HepG2 (cell line): ENCODE measurements at regions not wholly inside any gene's neighbourhood (a gene's known extent, or its start where the extent isn't known, plus 50 kb on each side); places are given as distances from the start of the nearest gene placed in this dataset.

Source experiments
- ATAC-seq: fragments of 200-7000 bp; cut with Tn5 transposase; 3 replicates; pipeline ENCODE4 v1.9.1; 2020; ENCODE audit warnings: mild to moderate bottlenecking, moderate library complexity
- BruUV-seq: library from RNA; stranded (reverse); fragments of 400-500 nt; replicated peaks from 2 replicates; lab custom pipeline; 2021; lab: Mats Ljungman, UMichigan
- CTCF ChIA-PET: fragments of 300-600 bp; formaldehyde crosslinking; extraction: SDS; loops from one replicate; lab custom pipeline; 2021; ENCODE audit warnings: low total read pairs, inconsistent platforms, low intra/inter-chr PET ratio; lab: Yijun Ruan, JAX
- POLR2A ChIA-PET: fragments of 350-600 bp; sonication (Branson Sonifier 250); formaldehyde crosslinking; loops from one replicate; lab custom pipeline; 2020; ENCODE audit warnings: antibody characterized with exemption, inconsistent platforms; lab: Yijun Ruan, JAX
- DNase-seq: peaks from one replicate; pipeline ENCODE4 v3.0.0-alpha.2; 2015; ENCODE audit warnings: low spot score
- FAIRE-seq: peaks from 3 replicates; lab custom pipeline; 2011; peaks lifted over from hg19 to GRCh38; lab: Jason Lieb, UNC
- H2AFZ ChIP-seq: one replicate; pipeline ENCODE4 v1.6.1; 2011; ENCODE audit warnings: low read length, inconsistent platforms
- H3K27ac ChIP-seq: fragments of 300-600 bp; 3 replicates; pipeline ENCODE4 v1.8.0; 2011; ENCODE audit warnings: mixed run types, mild to moderate bottlenecking, mixed read lengths, low read length, inconsistent platforms; ENCODE audit not compliant: insufficient read depth; ENCODE audit errors: extremely low read length
- H3K27me3 ChIP-seq, 2 experiments: fragments of 200-600 bp in 1 of 2; 2 replicates in 1 of 2; 3 replicates in 1 of 2; pipeline versions ENCODE4 v1.6.0 to v1.8.0; 2011; ENCODE audit warnings: low read length in 2 of 2, mild to moderate bottlenecking in 2 of 2, moderate library complexity in 2 of 2, inconsistent platforms in 1 of 2; ENCODE audit not compliant: insufficient read depth in 2 of 2, control insufficient read depth in 1 of 2
- H3K36me3 ChIP-seq, 2 experiments: fragments of 200-600 bp in 1 of 2; replicated peaks in 1 of 2; 2 replicates in 1 of 2; 3 replicates in 1 of 2; pipeline versions ENCODE4 v1.5.1 to v1.8.0; 2011; ENCODE audit warnings: low read length in 2 of 2, inconsistent platforms in 1 of 2; ENCODE audit not compliant: insufficient read depth in 2 of 2, control insufficient read depth in 1 of 2
- H3K4me1 ChIP-seq: 2 replicates; pipeline ENCODE4 v1.5.1; 2012; ENCODE audit warnings: low read length, inconsistent platforms; ENCODE audit not compliant: insufficient read depth
- H3K4me2 ChIP-seq: 2 replicates; pipeline ENCODE4 v1.6.0; 2011; ENCODE audit warnings: low read depth, low read length, inconsistent platforms
- H3K4me3 ChIP-seq, 3 experiments: fragments of 200-600 bp in 1 of 3; sonication (generic), shearing (Covaris generic) in 1 of 3; replicated peaks in 1 of 3; 2 replicates each; pipeline ENCODE4 v1.5.1; 2011 to 2016; ENCODE audit warnings: low read length in 3 of 3, inconsistent platforms in 2 of 3, low read depth in 2 of 3, mild to moderate bottlenecking in 2 of 3, control low read depth in 1 of 3, mixed read lengths in 1 of 3; ENCODE audit not compliant: insufficient read depth in 1 of 3
- H3K79me2 ChIP-seq: one replicate; pipeline ENCODE4 v1.6.1; 2011; ENCODE audit warnings: low read length, inconsistent platforms; ENCODE audit not compliant: insufficient read depth
- H3K9ac ChIP-seq: 2 replicates; pipeline ENCODE4 v1.6.0; 2011; ENCODE audit warnings: mild to moderate bottlenecking, low read depth, low read length, inconsistent platforms; ENCODE audit not compliant: insufficient read depth
- H3K9me3 ChIP-seq: 2 replicates; pipeline ENCODE4 v1.5.1; 2012; ENCODE audit warnings: mild to moderate bottlenecking, low read length
- H4K20me1 ChIP-seq: 2 replicates; pipeline ENCODE4 v1.6.0; 2011; ENCODE audit warnings: inconsistent platforms, mild to moderate bottlenecking, low read length, moderate library complexity; ENCODE audit not compliant: insufficient read depth
- CEBPG ChIP-seq: IDR thresholded peaks from 2 replicates; pipeline ENCODE4 v1.6.1; 2016
- CSRNP1 ChIP-seq: sonication (generic); formaldehyde crosslinking; IDR thresholded peaks from 2 replicates; pipeline ENCODE4 v1.8.1; 2023; ENCODE audit warnings: mild to moderate bottlenecking, missing genetic modification reagents
- JDP2 ChIP-seq: sonication (generic); formaldehyde crosslinking; IDR thresholded peaks from 2 replicates; pipeline ENCODE4 v1.8.1; 2022; ENCODE audit warnings: missing genetic modification reagents, borderline replicate concordance
- SNAI1 ChIP-seq: sonication (generic); formaldehyde crosslinking; IDR thresholded peaks from 2 replicates; pipeline ENCODE4 v1.5.0; 2020; ENCODE audit warnings: mild to moderate bottlenecking, missing genetic modification reagents, borderline replicate concordance
- TRAFD1 ChIP-seq: sonication (generic); formaldehyde crosslinking; IDR thresholded peaks from 2 replicates; pipeline ENCODE4 v1.5.1; 2020; ENCODE audit warnings: missing genetic modification reagents, mild to moderate bottlenecking, borderline replicate concordance
- WGBS: methylation state at CpG from one replicate; pipeline ENCODE4 v1.1.6; 2017; ENCODE audit warnings: low lambda C conversion rate; 5-methylcytosine and 5-hydroxymethylcytosine counted together
- in situ Hi-C: cut with HindIII; loops from 2 replicates; pipeline ENCODE4 v1.10.0; 2017; ENCODE audit warnings: low pct_unique_long_range_greater_than_20kb; ENCODE audit not compliant: extremely low pct_ligation_motif_present
- intact Hi-C: fragments of 100-400 bp; cut with micrococcal nuclease; formaldehyde crosslinking; loops from one replicate; pipeline ENCODE4 v1.10.0; 2022; ENCODE audit not compliant: unreplicated experiment
- TF ChIP-seq, protein P1 (sequence below): sonication (generic); formaldehyde crosslinking; IDR thresholded peaks from 2 replicates; pipeline ENCODE4 v1.8.0; 2022; ENCODE audit warnings: mild to moderate bottlenecking, missing genetic modification reagents; ENCODE audit not compliant: insufficient replicate concordance
- TF ChIP-seq, protein P2 (sequence below): sonication (generic); formaldehyde crosslinking; IDR thresholded peaks from 2 replicates; pipeline ENCODE4 v1.4.0; 2020; ENCODE audit warnings: mild to moderate bottlenecking, missing genetic modification reagents
- TF ChIP-seq, protein P3 (sequence below): sonication (generic); formaldehyde crosslinking; IDR thresholded peaks from 2 replicates; pipeline ENCODE4 v1.5.0; 2020; ENCODE audit warnings: mild to moderate bottlenecking, missing genetic modification reagents, borderline replicate concordance
- TF ChIP-seq, protein P4 (sequence below): sonication (generic); formaldehyde crosslinking; IDR thresholded peaks from 2 replicates; pipeline ENCODE4 v1.4.0; 2020; ENCODE audit warnings: mild to moderate bottlenecking, low read depth, missing genetic modification reagents

DNA sequence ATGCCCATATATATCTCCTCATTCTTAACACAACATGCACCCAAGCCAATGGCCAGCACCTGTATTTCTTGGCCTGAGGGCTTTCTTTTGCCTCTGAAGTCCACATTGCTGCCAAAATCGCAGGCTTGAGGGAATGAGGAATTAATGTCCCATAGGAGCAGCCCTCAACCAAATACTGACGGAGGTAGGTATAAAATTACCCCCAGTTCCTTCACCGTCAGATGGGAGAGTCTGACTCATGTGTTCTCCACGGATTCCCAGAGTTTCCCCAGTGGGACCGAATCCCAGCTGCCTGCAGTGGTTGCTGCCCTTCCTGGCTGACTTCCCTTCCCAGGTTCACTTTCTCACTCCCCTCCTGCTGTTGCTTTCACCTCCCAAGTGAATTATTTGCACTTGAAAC is 602.2 kb upstream of the NOX3 start:
- H3K9ac ChIP-seq: no peak overlapping the region
- H3K27ac ChIP-seq: no peak overlapping the region
- no peak overlapping the region for H3K4me2 ChIP-seq
- ATAC-seq: no peak
- no TSS peak for BruUV-seq
- intact Hi-C loops (no loop called here), in situ Hi-C loops (no loop called here)
- WGBS: 0% methylated on average over 5 of the region's 5 CpGs
- ChIA-PET POLR2A (no interaction called here), CTCF (no interaction called here)
- no peak for DNase-seq
- H3K27me3 ChIP-seq: peaks cover 0 to 3% of the 10 kb centered on the region in 2 experiments; a peak in 1 of 5 replicates
- H4K20me1 ChIP-seq: no peaks in the 10 kb centered on the region
- no peak overlapping the region for H3K4me3 ChIP-seq
- H3K9me3 ChIP-seq: 0 out of 2 replicates have a peak, but pooled peaks cover 5% of the 10 kb centered on the region
- no peaks in the 10 kb centered on the region for H3K79me2 ChIP-seq
- TF ChIP-seq SNAI1 (CRISPR knock-in tag) (no peak), TRAFD1 (CRISPR knock-in tag) (no peak), CEBPG (no peak), CSRNP1 (CRISPR knock-in tag) (no peak), JDP2 (CRISPR knock-in tag) (no peak)
- TF ChIP-seq, protein P1, sequence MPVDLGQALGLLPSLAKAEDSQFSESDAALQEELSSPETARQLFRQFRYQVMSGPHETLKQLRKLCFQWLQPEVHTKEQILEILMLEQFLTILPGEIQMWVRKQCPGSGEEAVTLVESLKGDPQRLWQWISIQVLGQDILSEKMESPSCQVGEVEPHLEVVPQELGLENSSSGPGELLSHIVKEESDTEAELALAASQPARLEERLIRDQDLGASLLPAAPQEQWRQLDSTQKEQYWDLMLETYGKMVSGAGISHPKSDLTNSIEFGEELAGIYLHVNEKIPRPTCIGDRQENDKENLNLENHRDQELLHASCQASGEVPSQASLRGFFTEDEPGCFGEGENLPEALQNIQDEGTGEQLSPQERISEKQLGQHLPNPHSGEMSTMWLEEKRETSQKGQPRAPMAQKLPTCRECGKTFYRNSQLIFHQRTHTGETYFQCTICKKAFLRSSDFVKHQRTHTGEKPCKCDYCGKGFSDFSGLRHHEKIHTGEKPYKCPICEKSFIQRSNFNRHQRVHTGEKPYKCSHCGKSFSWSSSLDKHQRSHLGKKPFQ: no peak
- TF ChIP-seq, protein P2, sequence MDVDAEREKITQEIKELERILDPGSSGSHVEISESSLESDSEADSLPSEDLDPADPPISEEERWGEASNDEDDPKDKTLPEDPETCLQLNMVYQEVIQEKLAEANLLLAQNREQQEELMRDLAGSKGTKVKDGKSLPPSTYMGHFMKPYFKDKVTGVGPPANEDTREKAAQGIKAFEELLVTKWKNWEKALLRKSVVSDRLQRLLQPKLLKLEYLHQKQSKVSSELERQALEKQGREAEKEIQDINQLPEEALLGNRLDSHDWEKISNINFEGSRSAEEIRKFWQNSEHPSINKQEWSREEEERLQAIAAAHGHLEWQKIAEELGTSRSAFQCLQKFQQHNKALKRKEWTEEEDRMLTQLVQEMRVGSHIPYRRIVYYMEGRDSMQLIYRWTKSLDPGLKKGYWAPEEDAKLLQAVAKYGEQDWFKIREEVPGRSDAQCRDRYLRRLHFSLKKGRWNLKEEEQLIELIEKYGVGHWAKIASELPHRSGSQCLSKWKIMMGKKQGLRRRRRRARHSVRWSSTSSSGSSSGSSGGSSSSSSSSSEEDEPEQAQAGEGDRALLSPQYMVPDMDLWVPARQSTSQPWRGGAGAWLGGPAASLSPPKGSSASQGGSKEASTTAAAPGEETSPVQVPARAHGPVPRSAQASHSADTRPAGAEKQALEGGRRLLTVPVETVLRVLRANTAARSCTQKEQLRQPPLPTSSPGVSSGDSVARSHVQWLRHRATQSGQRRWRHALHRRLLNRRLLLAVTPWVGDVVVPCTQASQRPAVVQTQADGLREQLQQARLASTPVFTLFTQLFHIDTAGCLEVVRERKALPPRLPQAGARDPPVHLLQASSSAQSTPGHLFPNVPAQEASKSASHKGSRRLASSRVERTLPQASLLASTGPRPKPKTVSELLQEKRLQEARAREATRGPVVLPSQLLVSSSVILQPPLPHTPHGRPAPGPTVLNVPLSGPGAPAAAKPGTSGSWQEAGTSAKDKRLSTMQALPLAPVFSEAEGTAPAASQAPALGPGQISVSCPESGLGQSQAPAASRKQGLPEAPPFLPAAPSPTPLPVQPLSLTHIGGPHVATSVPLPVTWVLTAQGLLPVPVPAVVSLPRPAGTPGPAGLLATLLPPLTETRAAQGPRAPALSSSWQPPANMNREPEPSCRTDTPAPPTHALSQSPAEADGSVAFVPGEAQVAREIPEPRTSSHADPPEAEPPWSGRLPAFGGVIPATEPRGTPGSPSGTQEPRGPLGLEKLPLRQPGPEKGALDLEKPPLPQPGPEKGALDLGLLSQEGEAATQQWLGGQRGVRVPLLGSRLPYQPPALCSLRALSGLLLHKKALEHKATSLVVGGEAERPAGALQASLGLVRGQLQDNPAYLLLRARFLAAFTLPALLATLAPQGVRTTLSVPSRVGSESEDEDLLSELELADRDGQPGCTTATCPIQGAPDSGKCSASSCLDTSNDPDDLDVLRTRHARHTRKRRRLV (CRISPR knock-in tag): no peak
- TF ChIP-seq, protein P3, sequence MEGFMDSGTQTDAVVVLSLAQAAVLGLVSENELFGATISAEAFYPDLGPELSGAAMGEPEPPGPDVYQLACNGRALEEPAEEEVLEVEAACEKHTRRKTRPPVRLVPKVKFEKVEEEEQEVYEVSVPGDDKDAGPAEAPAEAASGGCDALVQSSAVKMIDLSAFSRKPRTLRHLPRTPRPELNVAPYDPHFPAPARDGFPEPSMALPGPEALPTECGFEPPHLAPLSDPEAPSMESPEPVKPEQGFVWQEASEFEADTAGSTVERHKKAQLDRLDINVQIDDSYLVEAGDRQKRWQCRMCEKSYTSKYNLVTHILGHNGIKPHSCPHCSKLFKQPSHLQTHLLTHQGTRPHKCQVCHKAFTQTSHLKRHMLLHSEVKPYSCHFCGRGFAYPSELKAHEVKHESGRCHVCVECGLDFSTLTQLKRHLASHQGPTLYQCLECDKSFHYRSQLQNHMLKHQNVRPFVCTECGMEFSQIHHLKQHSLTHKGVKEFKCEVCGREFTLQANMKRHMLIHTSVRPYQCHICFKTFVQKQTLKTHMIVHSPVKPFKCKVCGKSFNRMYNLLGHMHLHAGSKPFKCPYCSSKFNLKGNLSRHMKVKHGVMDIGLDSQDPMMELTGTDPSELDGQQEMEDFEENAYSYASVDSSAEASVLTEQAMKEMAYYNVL (CRISPR knock-in tag): no peak
- TF ChIP-seq, protein P4, sequence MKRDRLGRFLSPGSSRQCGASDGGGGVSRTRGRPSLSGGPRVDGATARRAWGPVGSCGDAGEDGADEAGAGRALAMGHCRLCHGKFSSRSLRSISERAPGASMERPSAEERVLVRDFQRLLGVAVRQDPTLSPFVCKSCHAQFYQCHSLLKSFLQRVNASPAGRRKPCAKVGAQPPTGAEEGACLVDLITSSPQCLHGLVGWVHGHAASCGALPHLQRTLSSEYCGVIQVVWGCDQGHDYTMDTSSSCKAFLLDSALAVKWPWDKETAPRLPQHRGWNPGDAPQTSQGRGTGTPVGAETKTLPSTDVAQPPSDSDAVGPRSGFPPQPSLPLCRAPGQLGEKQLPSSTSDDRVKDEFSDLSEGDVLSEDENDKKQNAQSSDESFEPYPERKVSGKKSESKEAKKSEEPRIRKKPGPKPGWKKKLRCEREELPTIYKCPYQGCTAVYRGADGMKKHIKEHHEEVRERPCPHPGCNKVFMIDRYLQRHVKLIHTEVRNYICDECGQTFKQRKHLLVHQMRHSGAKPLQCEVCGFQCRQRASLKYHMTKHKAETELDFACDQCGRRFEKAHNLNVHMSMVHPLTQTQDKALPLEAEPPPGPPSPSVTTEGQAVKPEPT: no peak
- FAIRE-seq: no peak
- no peaks in the 10 kb centered on the region for H3K4me1 ChIP-seq
- no peaks in the 10 kb centered on the region for H3K36me3 ChIP-seq
- no peak overlapping the region for H2AFZ ChIP-seq
